ENCODE measurements at regions not wholly inside any gene's neighbourhood (a gene's known extent, or its start where the extent isn't known, plus 50 kb on each side); places are given as distances from the start of the nearest gene placed in this dataset.
"Not testable (repeated sequence)": the region's sequence is repeated elsewhere in the genome, so short reads cannot be mapped to it uniquely, and the experiment has no call there.

DNA sequence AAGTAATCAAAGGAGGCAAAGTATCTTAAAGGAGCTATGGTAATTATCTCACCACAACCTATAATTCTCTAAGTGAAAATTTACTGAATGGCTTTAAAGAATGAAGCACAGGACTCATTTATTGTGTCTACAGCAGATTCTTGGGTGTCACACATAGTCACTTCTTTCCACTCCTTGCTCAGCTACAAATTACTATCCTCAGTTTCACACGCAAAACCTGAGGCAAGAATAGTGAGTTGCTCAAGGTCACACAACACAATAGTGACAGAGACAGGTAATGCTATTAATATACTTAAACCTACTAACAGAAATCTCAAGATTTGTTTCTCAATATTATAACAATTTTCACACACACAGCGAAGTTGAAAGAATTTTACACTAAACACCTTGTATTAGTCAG lies 120.9 kb upstream of the STK32A start:
- Histone ChIP-seq H3K14ac (ENCODE audit: low read length) (no peak overlapping the region), H3K9me3 (replicated peaks in 1 of 2; ENCODE audit: control insufficient read depth in 2 of 2, insufficient read depth in 1 of 2, low read depth in 1 of 2, low read length in 2 of 2) (no peaks in the 10 kb centered on the region), H3K4ac (ENCODE audit: low read length) (no peak overlapping the region), H3K27ac (replicated peaks; ENCODE audit: low read length) (no peak overlapping the region), H4K91ac (ENCODE audit: low read depth, low read length, poor library complexity) (no peak overlapping the region), H3K4me2 (ENCODE audit: insufficient read depth, low read length, poor library complexity, severe bottlenecking) (no peak overlapping the region), H3K27me3 (ENCODE audit: control insufficient read depth in 3 of 3, insufficient read depth in 3 of 3, low read depth in 1 of 3, low read length in 3 of 3) (no peaks in the 10 kb centered on the region), H2BK5ac (ENCODE audit: low read length) (no peak overlapping the region), H2AK5ac (ENCODE audit: low read depth, low read length) (no peak overlapping the region), H2BK15ac (ENCODE audit: low read length) (no peak overlapping the region), H2BK12ac (ENCODE audit: low read length) (no peak overlapping the region), H3K4me3 (ENCODE audit: low read length in 2 of 2) (no peak overlapping the region), H2BK120ac (ENCODE audit: low read depth, low read length) (no peak overlapping the region), H3K36me3 (replicated peaks in 1 of 2; ENCODE audit: control insufficient read depth in 2 of 2, insufficient read depth in 2 of 2, low read length in 2 of 2) (no peaks in the 10 kb centered on the region), H2AFZ (ENCODE audit: low read length) (no peak overlapping the region), H3K23ac (ENCODE audit: low read depth, low read length, poor library complexity) (no peak overlapping the region), H4K8ac (ENCODE audit: low read depth, low read length) (no peak overlapping the region), H3K79me1 (ENCODE audit: low read depth, low read length) (no peaks in the 10 kb centered on the region), H3K4me1 (ENCODE audit: control insufficient read depth in 2 of 2, insufficient read depth in 1 of 2, low read depth in 1 of 2, low read length in 2 of 2) (no peaks in the 10 kb centered on the region), H3K18ac (ENCODE audit: low read length) (no peak overlapping the region), H3K9ac (ENCODE audit: low read depth, low read length, poor library complexity) (no peak overlapping the region)
- DNase-seq (ENCODE audit: low spot score) = no peak
- no CpG with 5 or more reads among the region's 2 CpGs for WGBS, 2 donors (ENCODE audit: extremely low coverage in 2 of 2, insufficient read length in 2 of 2, insufficient replicate concordance in 1 of 2)

DNA sequence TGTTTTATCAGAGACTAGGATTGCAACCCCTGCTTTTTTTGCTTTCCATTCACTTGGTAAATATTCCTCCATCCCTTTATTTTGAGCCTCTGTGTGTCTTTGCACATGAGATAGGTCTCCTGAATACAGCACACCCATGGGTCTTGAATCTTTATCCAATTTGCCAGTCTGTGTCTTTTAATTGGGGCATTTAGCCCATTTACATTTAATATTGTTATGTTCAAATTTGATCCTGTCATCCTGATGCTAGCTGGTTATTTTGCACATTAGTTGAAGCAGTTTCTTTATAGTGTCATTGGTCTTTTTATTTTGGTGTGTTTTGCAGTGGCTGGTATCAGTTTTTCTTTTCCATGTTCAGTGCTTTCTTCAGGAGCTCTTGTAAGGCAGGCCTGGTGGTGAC lies 95.1 kb upstream of the STK32A start:
- H2BK15ac ChIP-seq (ENCODE audit: low read length); H2BK120ac ChIP-seq (ENCODE audit: low read depth, low read length); H3K23ac ChIP-seq (ENCODE audit: low read depth, low read length, poor library complexity); H2BK5ac ChIP-seq (ENCODE audit: low read length); H3K18ac ChIP-seq (ENCODE audit: low read length); H3K9ac ChIP-seq (ENCODE audit: low read depth, low read length, poor library complexity); H3K36me3 ChIP-seq (replicated peaks in 1 of 2; ENCODE audit: control insufficient read depth in 2 of 2, insufficient read depth in 2 of 2, low read length in 2 of 2); H3K27ac ChIP-seq (replicated peaks; ENCODE audit: low read length); H3K4me1 ChIP-seq (ENCODE audit: control insufficient read depth in 2 of 2, insufficient read depth in 1 of 2, low read depth in 1 of 2, low read length in 2 of 2); H4K8ac ChIP-seq (ENCODE audit: low read depth, low read length); H3K9me3 ChIP-seq (replicated peaks in 1 of 2; ENCODE audit: control insufficient read depth in 2 of 2, insufficient read depth in 1 of 2, low read depth in 1 of 2, low read length in 2 of 2); H3K14ac ChIP-seq (ENCODE audit: low read length); H2AFZ ChIP-seq (ENCODE audit: low read length); H3K79me1 ChIP-seq (ENCODE audit: low read depth, low read length); H3K4me2 ChIP-seq (ENCODE audit: insufficient read depth, low read length, poor library complexity, severe bottlenecking); DNase-seq (ENCODE audit: low spot score); H3K27me3 ChIP-seq (ENCODE audit: control insufficient read depth in 3 of 3, insufficient read depth in 3 of 3, low read depth in 1 of 3, low read length in 3 of 3); H4K91ac ChIP-seq (ENCODE audit: low read depth, low read length, poor library complexity); H2AK5ac ChIP-seq (ENCODE audit: low read depth, low read length); H2BK12ac ChIP-seq (ENCODE audit: low read length); H3K4me3 ChIP-seq (ENCODE audit: low read length in 2 of 2); H3K4ac ChIP-seq (ENCODE audit: low read length): not testable (repeated sequence)

GRCh38 chr5:147140558-147140957 lies 94.3 kb upstream of the STK32A start:
- Histone ChIP-seq H3K23ac (ENCODE audit: low read depth, low read length, poor library complexity) (no peak overlapping the region), H4K91ac (ENCODE audit: low read depth, low read length, poor library complexity) (no peak overlapping the region), H2AFZ (ENCODE audit: low read length) (no peak overlapping the region), H3K27me3 (ENCODE audit: control insufficient read depth in 3 of 3, insufficient read depth in 3 of 3, low read depth in 1 of 3, low read length in 3 of 3) (no peaks in the 10 kb centered on the region), H3K79me1 (ENCODE audit: low read depth, low read length) (no peaks in the 10 kb centered on the region), H2BK15ac (ENCODE audit: low read length) (no peak overlapping the region), H3K4me1 (ENCODE audit: control insufficient read depth in 2 of 2, insufficient read depth in 1 of 2, low read depth in 1 of 2, low read length in 2 of 2) (peaks cover 0 to 7% of the 10 kb centered on the region in 2 donors), H3K4me3 (ENCODE audit: low read length in 2 of 2) (no peak overlapping the region), H2BK5ac (ENCODE audit: low read length) (no peak overlapping the region), H3K4ac (ENCODE audit: low read length) (no peak overlapping the region), H2AK5ac (ENCODE audit: low read depth, low read length) (no peak overlapping the region), H2BK12ac (ENCODE audit: low read length) (no peak overlapping the region), H2BK120ac (ENCODE audit: low read depth, low read length) (no peak overlapping the region), H3K14ac (ENCODE audit: low read length) (no peak overlapping the region), H3K36me3 (replicated peaks in 1 of 2; ENCODE audit: control insufficient read depth in 2 of 2, insufficient read depth in 2 of 2, low read length in 2 of 2) (no peaks in the 10 kb centered on the region), H3K9me3 (replicated peaks in 1 of 2; ENCODE audit: control insufficient read depth in 2 of 2, insufficient read depth in 1 of 2, low read depth in 1 of 2, low read length in 2 of 2) (no peaks in the 10 kb centered on the region), H3K4me2 (ENCODE audit: insufficient read depth, low read length, poor library complexity, severe bottlenecking) (no peak overlapping the region), H4K8ac (ENCODE audit: low read depth, low read length) (no peak overlapping the region), H3K9ac (ENCODE audit: low read depth, low read length, poor library complexity) (no peak overlapping the region), H3K27ac (replicated peaks; ENCODE audit: low read length) (no peak overlapping the region), H3K18ac (ENCODE audit: low read length) (no peak overlapping the region)
- no CpG with 5 or more reads among the region's 1 CpG for WGBS, 2 donors (ENCODE audit: extremely low coverage in 2 of 2, insufficient read length in 2 of 2, insufficient replicate concordance in 1 of 2)
- no peak for DNase-seq (ENCODE audit: low spot score)

- not testable (repeated sequence) for H3K9ac ChIP-seq (ENCODE audit: low read depth, low read length, poor library complexity); DNase-seq (ENCODE audit: low spot score); H3K27ac ChIP-seq (replicated peaks; ENCODE audit: low read length); H3K4ac ChIP-seq (ENCODE audit: low read length); H3K4me3 ChIP-seq (ENCODE audit: low read length in 2 of 2); H4K8ac ChIP-seq (ENCODE audit: low read depth, low read length); H3K9me3 ChIP-seq (replicated peaks in 1 of 2; ENCODE audit: control insufficient read depth in 2 of 2, insufficient read depth in 1 of 2, low read depth in 1 of 2, low read length in 2 of 2); H2AK5ac ChIP-seq (ENCODE audit: low read depth, low read length); H4K91ac ChIP-seq (ENCODE audit: low read depth, low read length, poor library complexity); H3K79me1 ChIP-seq (ENCODE audit: low read depth, low read length); H2BK120ac ChIP-seq (ENCODE audit: low read depth, low read length); H3K36me3 ChIP-seq (replicated peaks in 1 of 2; ENCODE audit: control insufficient read depth in 2 of 2, insufficient read depth in 2 of 2, low read length in 2 of 2); H2BK5ac ChIP-seq (ENCODE audit: low read length); H3K4me2 ChIP-seq (ENCODE audit: insufficient read depth, low read length, poor library complexity, severe bottlenecking); H3K23ac ChIP-seq (ENCODE audit: low read depth, low read length, poor library complexity); H2BK12ac ChIP-seq (ENCODE audit: low read length); H3K4me1 ChIP-seq (ENCODE audit: control insufficient read depth in 2 of 2, insufficient read depth in 1 of 2, low read depth in 1 of 2, low read length in 2 of 2); H2BK15ac ChIP-seq (ENCODE audit: low read length); H3K27me3 ChIP-seq (ENCODE audit: control insufficient read depth in 3 of 3, insufficient read depth in 3 of 3, low read depth in 1 of 3, low read length in 3 of 3); H2AFZ ChIP-seq (ENCODE audit: low read length); H3K14ac ChIP-seq (ENCODE audit: low read length)
- no CpG with 5 or more reads among the region's 2 CpGs for WGBS, 2 donors (ENCODE audit: extremely low coverage in 2 of 2, insufficient read length in 2 of 2, insufficient replicate concordance in 1 of 2)
- peak overlapping the region; percentile 5 for H3K18ac ChIP-seq (ENCODE audit: low read length)
Measured at GRCh38 chr5:147141580-147141979, 93.2 kb upstream of the STK32A start.

Measured in neuronal stem cell (in vitro differentiated cells).